ENCODE measurements at regions not wholly inside any gene's neighbourhood (a gene's known extent, or its start where the extent isn't known, plus 50 kb on each side); places are given as distances from the start of the nearest gene placed in this dataset.

DNA sequence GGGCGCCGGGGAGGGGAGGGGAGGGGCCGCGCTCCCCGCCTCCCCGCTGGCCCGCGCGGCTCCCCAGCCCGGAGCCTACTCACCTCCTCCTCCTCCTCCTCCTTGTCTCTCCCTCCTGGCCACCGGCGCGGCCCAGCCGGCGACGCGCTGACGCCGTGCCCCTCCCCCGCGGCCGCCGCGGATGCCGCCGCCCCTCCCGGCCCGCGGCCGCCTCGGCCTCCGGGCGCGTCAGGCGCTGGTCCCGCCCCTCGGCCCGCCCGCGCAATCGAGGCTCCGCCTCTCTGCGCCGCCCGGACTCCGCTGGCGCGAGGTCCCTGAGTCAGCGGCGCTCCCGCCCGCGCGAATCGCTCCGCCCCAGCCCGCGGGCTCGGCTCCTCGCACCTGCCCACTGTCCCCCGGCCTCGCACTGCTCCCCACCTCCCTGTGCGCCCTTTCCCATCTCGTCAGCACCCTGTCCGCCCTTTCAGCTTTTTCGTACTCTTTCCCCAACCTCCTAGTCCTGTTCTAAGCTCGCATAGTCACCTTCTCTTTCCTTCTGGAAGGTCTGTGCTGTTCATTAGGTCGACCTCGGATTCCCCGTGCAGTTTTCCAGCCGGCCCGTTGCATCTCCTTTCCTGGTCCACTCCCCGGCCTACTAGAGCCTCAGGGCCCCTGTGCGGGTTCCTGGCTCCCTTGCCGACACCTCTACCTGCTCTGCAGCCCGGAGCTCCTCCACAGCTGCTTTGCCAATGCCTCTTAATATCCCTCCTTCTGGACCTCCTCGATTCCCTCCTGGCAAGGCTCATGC lies 187.4 kb downstream of the ZEB2 start (continued):
- TF ChIP-seq BCLAF1 (IDR thresholded peaks at IDR 0.05; ENCODE audit: borderline replicate concordance in 1 of 2, control insufficient read depth in 1 of 2, low read depth in 2 of 2, low read length in 1 of 2) (no peak), TAL1 (IDR thresholded peaks at IDR 0.05) (peak; percentile 25; the same call in 1 of the 2 replicates), ZNF277 (CRISPR knock-in tag; IDR thresholded peaks at IDR 0.05; ENCODE audit: borderline replicate concordance) (no peak), HNRNPLL (IDR thresholded peaks at IDR 0.05; ENCODE audit: low read depth, low read length, poor library complexity, severe bottlenecking) (peak; percentile 5), NR4A1 (CRISPR knock-in tag; IDR thresholded peaks at IDR 0.05) (no peak), NR4A1 (tag; IDR thresholded peaks at IDR 0.05) (no peak), GTF2F1 (IDR thresholded peaks at IDR 0.05; ENCODE audit: low read depth, low read length) (0 out of 2 replicates have a peak, but pooled peaks have one; percentile 46), MYC (IDR thresholded peaks at IDR 0.05; ENCODE audit: low read depth, low read length) (peak; percentile 51), MYC (CRISPR knock-in tag; IDR thresholded peaks at IDR 0.05; ENCODE audit: borderline replicate concordance, low read depth) (no peak), MED1 (CRISPR knock-in tag; IDR thresholded peaks at IDR 0.05; ENCODE audit: borderline replicate concordance) (no peak), ZNF644 (tag; IDR thresholded peaks at IDR 0.05; ENCODE audit: low read depth) (no peak), NR3C1 (CRISPR knock-in tag; IDR thresholded peaks at IDR 0.05) (0 out of 2 replicates have a peak, but pooled peaks have one; percentile 51), ARID2 (IDR thresholded peaks at IDR 0.05) (no peak), SPI1 (IDR thresholded peaks at IDR 0.05; ENCODE audit: borderline replicate concordance, low read depth, low read length) (no peak), TCF3 (CRISPR knock-in tag; IDR thresholded peaks at IDR 0.05) (0 out of 2 replicates have a peak, but pooled peaks have one; percentile 19), ZFP30 (CRISPR knock-in tag; IDR thresholded peaks at IDR 0.05; ENCODE audit: borderline replicate concordance) (no peak)
- TF ChIP-seq, protein P1, sequence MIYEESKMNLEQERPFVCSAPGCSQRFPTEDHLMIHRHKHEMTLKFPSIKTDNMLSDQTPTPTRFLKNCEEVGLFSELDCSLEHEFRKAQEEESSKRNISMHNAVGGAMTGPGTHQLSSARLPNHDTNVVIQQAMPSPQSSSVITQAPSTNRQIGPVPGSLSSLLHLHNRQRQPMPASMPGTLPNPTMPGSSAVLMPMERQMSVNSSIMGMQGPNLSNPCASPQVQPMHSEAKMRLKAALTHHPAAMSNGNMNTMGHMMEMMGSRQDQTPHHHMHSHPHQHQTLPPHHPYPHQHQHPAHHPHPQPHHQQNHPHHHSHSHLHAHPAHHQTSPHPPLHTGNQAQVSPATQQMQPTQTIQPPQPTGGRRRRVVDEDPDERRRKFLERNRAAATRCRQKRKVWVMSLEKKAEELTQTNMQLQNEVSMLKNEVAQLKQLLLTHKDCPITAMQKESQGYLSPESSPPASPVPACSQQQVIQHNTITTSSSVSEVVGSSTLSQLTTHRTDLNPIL (CRISPR knock-in tag; IDR thresholded peaks at IDR 0.05), result no peak
- TF ChIP-seq, protein P2, sequence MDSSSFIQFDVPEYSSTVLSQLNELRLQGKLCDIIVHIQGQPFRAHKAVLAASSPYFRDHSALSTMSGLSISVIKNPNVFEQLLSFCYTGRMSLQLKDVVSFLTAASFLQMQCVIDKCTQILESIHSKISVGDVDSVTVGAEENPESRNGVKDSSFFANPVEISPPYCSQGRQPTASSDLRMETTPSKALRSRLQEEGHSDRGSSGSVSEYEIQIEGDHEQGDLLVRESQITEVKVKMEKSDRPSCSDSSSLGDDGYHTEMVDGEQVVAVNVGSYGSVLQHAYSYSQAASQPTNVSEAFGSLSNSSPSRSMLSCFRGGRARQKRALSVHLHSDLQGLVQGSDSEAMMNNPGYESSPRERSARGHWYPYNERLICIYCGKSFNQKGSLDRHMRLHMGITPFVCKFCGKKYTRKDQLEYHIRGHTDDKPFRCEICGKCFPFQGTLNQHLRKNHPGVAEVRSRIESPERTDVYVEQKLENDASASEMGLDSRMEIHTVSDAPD (CRISPR knock-in tag; IDR thresholded peaks at IDR 0.05), result no peak
